Stimulated activated CD4-positive, alpha-beta T cell treated with anti-CD3 and anti-CD28 coated beads, Interleukin-15, amount 100 ng/mL, for 24 hours (primary cell): ENCODE measurements at regions not wholly inside any gene's neighbourhood (a gene's known extent, or its start where the extent isn't known, plus 50 kb on each side); places are given as distances from the start of the nearest gene placed in this dataset.

Source experiments
- DNase-seq: peaks from one replicate; pipeline ENCODE4 v3.0.0-alpha.2; 2020

DNA sequence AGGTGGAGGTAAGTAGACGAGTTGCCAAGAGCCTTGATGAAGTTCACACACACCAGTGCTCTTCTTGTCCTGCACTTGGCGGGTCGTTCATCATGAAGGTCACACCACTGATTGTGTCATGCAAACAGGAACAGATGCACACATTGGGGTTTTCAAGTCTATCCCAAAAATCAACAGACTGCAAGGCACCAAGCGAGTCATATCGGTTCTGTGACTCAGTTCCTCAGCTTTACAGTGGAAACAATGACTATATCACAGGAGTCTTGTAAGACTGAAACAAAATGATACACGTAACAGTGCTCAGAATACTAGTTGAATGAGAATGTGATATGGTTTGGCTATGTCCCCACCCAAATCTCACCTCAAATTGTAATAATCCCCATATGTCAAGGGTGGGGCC is 526.9 kb upstream of the ID2 start:
- DNase-seq: peak; percentile 57

DNA sequence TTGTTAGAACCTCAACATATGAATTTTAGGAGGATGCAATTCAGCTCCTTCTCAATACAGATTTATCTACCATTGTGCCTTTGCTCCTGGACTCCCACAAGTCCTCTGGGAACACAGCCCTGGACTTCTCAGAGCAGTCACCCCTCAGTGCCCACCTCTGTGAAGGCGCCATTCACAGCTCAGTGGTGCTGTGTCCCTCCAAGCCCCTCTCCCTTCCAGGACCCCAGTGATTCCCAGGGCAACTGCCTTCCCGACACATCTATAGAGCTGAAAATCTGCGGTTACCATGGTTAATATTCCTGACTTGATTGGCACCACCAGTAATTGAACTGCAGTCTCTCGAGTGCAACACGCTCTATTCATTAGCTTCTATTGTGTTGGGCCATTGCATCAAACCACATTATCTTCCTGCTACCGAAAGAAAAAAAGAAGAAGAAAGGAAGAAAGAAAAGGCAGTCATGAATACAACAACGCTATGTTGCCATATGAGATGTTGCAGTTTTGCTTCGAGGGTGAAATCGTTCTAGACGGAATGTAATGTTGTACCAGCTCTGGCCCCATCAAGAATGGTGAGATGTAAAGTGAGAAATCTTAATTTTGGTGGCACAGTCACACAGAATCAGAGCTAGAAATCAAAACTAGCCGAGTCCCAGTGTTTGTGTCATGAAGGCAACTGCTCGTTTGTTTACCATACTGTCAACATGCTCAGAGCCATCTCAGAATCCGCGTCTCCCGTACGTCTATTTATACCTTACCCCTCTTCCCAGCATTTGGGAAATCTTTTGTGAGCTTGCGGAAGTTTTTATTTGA is 524.0 kb upstream of the ID2 start:
- no peak for DNase-seq

- no peak for DNase-seq
Measured at GRCh38 chr2:8158711-8159110, 523.1 kb upstream of the ID2 start.

DNA sequence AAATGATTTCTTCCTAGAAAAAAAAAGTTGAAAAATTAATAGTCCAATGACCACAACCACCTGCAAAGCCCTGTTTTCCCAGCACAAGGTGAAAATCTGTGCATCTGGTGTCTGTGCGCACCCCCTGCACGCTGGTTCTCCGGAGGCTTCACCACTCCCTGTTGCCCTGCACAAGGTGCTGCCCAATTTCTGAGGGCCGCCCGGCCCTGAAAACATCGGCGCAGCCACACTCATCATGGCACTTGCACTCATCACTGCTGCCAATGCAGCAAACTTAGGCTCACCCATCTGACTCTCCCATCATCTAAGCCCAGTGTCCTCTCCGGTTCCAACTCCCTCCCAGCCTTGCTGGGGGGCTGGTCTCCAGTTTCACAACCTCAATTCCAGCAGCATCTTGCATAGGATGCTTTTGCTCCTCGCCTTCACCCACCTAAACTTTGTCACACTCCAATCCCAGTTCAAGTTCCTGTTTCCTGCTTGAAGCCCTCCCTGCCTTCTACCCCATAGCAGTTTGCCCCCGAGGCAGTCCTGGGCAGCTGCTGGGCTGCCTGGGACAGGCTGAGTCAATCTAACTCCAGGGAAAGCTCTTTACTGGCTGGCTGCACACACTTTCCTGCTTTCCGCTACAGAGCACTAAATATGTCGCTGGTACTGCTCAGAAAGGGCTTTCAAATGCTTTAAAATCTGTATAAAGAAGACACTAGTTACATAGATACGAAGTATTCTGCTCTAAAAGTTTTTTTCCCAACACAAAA is 522.5 kb upstream of the ID2 start:
- no peak for DNase-seq

DNA sequence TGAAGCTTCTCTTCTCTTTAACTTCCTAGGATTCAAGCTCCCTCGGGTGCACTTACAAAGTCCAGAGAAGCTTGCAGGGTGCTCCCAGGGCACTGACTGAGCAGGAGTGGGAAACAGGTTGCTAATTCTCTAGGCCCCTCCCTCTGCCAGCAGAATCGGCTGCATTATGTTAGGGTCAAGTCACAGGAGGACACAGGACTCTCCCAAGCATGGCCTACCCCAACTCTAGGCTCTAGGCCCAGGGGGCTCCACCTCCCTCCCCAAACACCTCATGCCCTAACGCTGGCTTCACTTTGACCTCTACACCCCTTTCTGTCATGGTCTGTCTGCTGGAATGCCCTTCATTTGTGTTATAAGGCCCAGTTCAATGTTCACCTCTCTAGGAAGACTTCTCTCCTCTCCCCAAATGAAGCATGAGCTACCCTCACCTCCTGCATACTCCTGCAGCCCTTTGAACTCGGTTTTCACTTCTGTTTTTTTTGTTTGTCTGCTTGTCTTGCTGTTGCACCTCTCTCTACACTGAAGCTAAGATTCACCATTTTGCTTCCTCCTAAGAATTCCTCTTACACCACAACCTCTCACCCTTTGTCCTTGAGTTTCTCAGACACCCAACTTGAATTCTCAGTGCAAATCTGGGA is 521.8 kb upstream of the ID2 start:
- no peak for DNase-seq

DNA sequence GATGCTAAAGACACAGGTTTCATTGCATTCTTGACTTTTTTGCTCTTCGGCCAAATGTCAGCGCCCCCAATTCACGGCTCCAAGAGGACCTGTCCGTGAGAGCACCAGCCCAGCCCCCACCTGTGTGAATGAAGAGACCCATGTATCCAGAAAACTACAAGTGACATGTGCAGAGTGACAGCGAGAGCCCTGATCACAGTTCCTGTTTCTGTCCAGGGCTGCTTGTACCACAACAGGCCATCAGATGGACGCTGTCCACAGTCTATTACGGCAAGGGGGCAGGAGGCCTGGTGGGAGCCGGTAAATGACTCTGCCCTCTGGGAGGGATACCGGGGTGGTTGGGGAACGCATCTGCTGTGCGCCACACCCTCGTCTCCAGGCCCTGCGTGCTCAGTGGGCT is 520.9 kb upstream of the ID2 start:
- no peak for DNase-seq

GRCh38 chr2:8162552-8162951 is 519.3 kb upstream of the ID2 start:
- DNase-seq: no peak

- DNase-seq: no peak
Measured at GRCh38 chr2:8165550-8165949, 516.3 kb upstream of the ID2 start.

GRCh38 chr2:8168022-8168717 is 513.7 kb upstream of the ID2 start:
- DNase-seq: no peak

- no peak for DNase-seq
Measured at GRCh38 chr2:8168876-8169424, 512.9 kb upstream of the ID2 start.

GRCh38 chr2:8169443-8169842 is 512.4 kb upstream of the ID2 start:
- no peak for DNase-seq

- no peak for DNase-seq
Measured at GRCh38 chr2:8170552-8171327, 511.1 kb upstream of the ID2 start.

- DNase-seq: no peak
Measured at GRCh38 chr2:8171608-8172007, 510.2 kb upstream of the ID2 start.

DNA sequence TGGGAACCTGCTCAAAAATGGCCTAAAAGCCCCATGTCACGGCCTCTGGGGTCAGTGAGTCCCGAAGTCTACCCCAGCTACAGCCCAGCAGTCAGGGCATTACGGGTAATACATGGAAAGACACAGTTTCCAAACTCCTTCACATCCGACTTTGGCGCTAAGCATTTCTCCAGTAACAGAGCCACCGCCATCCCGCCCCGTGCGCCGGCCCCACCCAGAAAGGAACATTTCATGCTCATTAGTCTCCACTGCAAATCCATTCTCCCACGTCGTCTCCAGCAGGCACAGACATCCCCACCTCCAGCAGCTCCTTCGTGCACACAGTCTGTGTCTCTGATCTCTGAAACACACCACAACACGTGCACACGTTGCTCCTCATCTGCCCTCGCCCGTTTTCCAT is 509.2 kb upstream of the ID2 start:
- no peak for DNase-seq

DNA sequence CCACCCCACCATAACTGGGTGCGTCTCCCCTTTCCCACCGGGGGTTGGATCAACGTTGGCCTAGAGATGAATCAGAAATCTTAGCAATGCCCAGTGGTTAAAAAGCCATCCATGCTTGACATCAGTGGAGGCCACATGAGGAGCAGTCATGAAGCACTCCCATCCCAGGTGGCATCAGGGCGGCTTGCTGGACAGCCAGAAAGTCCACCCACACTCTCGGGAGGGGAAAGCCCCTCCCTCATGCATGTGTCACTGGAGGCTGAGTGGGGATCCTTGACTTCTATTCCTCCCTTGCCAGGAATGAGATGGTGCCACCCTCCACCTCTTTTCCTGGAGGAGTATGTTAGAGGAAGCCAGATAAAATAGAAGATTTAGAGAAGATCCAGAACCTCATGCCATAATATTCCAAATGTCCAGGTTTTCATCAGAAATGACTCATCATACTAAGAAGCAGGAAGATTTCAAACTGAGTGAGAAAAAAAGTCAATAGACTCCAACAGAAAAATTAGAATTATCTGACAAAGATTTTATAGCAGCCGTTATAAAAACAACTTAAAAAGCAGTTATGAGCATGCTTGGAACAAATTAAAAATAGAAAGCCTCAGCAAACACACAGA is 507.1 kb upstream of the ID2 start:
- DNase-seq: no peak

DNA sequence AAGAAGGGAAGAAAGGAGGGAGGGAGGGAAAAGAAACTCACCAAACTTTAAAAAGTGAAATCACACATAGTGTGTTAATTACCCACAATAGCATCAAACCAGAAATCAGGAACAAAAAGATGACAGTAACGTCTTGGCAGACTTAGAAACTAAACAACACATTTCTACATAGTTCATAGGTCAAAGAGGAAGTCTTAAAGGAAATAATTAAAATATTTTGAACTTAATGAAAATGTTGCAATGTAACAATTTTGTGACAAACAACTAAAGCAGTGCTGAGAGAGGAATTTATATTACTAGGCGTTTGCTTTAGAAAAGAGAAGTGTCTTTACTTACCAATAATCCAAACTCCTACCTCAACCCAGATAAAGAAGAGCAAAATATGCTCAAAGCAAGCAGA is 505.0 kb upstream of the ID2 start:
- DNase-seq: no peak

- DNase-seq: no peak
Measured at GRCh38 chr2:8177566-8177965, 504.3 kb upstream of the ID2 start.

DNA sequence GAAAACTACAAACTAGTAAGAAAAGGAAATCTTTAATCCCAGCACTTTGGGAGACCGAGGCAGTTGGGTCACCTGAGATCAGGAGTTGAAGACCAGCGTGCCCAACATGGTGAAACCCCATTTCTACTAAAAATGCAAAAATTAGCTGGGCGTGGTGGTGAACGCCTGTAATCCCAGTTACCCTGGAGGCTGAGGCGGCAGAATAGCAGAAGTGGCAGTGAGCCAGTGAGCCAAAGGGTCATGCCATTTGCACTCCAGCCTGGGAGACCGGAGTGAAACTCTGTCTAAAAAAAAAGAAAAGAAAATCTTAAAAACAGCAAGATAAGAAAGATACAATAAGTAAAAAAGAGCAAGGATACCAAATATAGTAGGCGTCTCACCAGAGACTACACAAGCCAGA is 502.9 kb upstream of the ID2 start:
- no peak for DNase-seq

- no peak for DNase-seq
Measured at GRCh38 chr2:8189316-8189715, 492.5 kb upstream of the ID2 start.

DNA sequence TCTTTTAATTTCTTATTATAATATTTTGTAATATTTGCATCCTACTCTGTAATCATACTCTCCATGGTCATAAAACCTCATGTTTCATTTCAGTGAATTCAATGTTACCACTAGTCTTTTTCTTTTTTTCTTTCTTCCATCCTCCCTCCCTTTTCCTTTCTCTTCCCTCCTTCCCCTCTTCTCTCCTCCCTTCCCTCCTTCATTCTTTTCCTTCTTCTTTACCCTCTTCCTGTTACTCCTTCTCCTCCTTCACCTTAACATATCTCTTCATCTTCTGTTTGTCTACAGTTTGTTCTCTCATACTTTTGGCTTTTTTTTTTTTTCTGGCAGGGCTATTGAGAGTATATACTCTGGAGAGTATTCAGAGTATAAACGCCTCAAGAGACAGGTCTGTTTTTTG is 491.6 kb upstream of the ID2 start:
- no peak for DNase-seq

DNA sequence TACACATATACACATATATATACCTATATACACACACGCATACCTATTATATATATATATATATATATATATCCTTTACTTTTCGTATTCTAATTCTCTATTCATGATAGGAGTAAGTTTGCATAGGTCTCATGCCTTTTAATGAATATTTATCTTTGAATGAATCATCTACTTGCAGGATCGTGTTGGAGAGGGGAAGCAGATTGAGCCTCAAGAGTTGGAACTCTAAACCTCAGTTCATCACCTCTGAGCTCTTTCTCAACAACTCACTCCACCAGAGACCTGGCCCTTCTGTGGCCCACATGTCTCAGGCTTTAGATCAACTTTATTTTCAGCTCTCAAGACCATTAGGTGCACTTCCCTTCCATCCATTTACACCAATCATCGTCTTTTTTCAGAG is 490.4 kb upstream of the ID2 start:
- DNase-seq: no peak

GRCh38 chr2:8193146-8193545 is 488.7 kb upstream of the ID2 start:
- DNase-seq: no peak
